ENCODE measurements at regions not wholly inside any gene's neighbourhood (a gene's known extent, or its start where the extent isn't known, plus 50 kb on each side); places are given as distances from the start of the nearest gene placed in this dataset.

- Histone ChIP-seq H3K27ac (replicated peaks) (no peak overlapping the region), H3K4me3 (replicated peaks; ENCODE audit: insufficient read depth, low read length) (no peak overlapping the region), H3K27me3 (ENCODE audit: insufficient read depth, poor library complexity, severe bottlenecking) (peaks cover 5% of the 10 kb centered on the region)
- TF ChIP-seq GABPA (IDR thresholded peaks at IDR 0.05; ENCODE audit: low read depth) (no peak), CTCF (IDR thresholded peaks at IDR 0.05; ENCODE audit: insufficient read depth, low read length) (no peak), POLR2AphosphoS5 (IDR thresholded peaks at IDR 0.05; ENCODE audit: low read depth) (no peak), REST (IDR thresholded peaks at IDR 0.05; ENCODE audit: insufficient replicate concordance, low read depth) (no peak), SPI1 (IDR thresholded peaks at IDR 0.05; ENCODE audit: borderline replicate concordance, low read depth) (no peak)
- DNase-seq (ENCODE audit: low read depth in 1 of 2, low spot score in 1 of 2), result no peak
Observed at GRCh38 chr7:25287291-25287690, 59.0 kb upstream of the NPVF start.

- Histone ChIP-seq H3K27ac (replicated peaks) (no peak overlapping the region), H3K27me3 (ENCODE audit: insufficient read depth, poor library complexity, severe bottlenecking) (peaks cover 5% of the 10 kb centered on the region), H3K4me3 (replicated peaks; ENCODE audit: insufficient read depth, low read length) (no peak overlapping the region)
- TF ChIP-seq REST (IDR thresholded peaks at IDR 0.05; ENCODE audit: insufficient replicate concordance, low read depth) (no peak), SPI1 (IDR thresholded peaks at IDR 0.05; ENCODE audit: borderline replicate concordance, low read depth) (no peak), GABPA (IDR thresholded peaks at IDR 0.05; ENCODE audit: low read depth) (no peak), POLR2AphosphoS5 (IDR thresholded peaks at IDR 0.05; ENCODE audit: low read depth) (no peak), CTCF (IDR thresholded peaks at IDR 0.05; ENCODE audit: insufficient read depth, low read length) (no peak)
- no peak for DNase-seq (ENCODE audit: low read depth in 1 of 2, low spot score in 1 of 2)
Observed at GRCh38 chr7:25288556-25289307, 60.4 kb upstream of the NPVF start.

GRCh38 chr7:25289518-25289917 is 61.2 kb upstream of the NPVF start:
- DNase-seq (ENCODE audit: low read depth in 1 of 2, low spot score in 1 of 2), result no peak
- H3K27ac ChIP-seq (replicated peaks), result no peak overlapping the region
- H3K4me3 ChIP-seq (replicated peaks; ENCODE audit: insufficient read depth, low read length), result no peak overlapping the region
- TF ChIP-seq CTCF (IDR thresholded peaks at IDR 0.05; ENCODE audit: insufficient read depth, low read length) (no peak), REST (IDR thresholded peaks at IDR 0.05; ENCODE audit: insufficient replicate concordance, low read depth) (no peak), SPI1 (IDR thresholded peaks at IDR 0.05; ENCODE audit: borderline replicate concordance, low read depth) (no peak), GABPA (IDR thresholded peaks at IDR 0.05; ENCODE audit: low read depth) (no peak), POLR2AphosphoS5 (IDR thresholded peaks at IDR 0.05; ENCODE audit: low read depth) (no peak)
- H3K27me3 ChIP-seq (ENCODE audit: insufficient read depth, poor library complexity, severe bottlenecking), result peaks cover 5% of the 10 kb centered on the region

Data from HL-60 (cell line).